H1 (cell line): ENCODE measurements at regions not wholly inside any gene's neighbourhood (a gene's known extent, or its start where the extent isn't known, plus 50 kb on each side); places are given as distances from the start of the nearest gene placed in this dataset.

ENCODE experiments used
- CTCF ChIA-PET: fragments of 300-600 bp; sonication (Branson Sonifier 250); formaldehyde crosslinking; loops from one replicate; lab custom pipeline; 2021; ENCODE audit not compliant: partially characterized antibody; lab: Charles Lee
- POLR2A ChIA-PET: fragments of 300-600 bp; sonication (Branson Sonifier 250); formaldehyde crosslinking; loops from one replicate; lab custom pipeline; 2021; ENCODE audit warnings: inconsistent platforms; ENCODE audit not compliant: partially characterized antibody; lab: Charles Lee
- DNase-seq, 2 experiments: peaks; one replicate each; pipeline versions ENCODE4 v3.0.0 to v3.0.0-alpha.2; 2010 to 2022; ENCODE audit warnings: low spot score in 2 of 2, low read depth in 1 of 2, mixed read lengths in 1 of 2
- FAIRE-seq: peaks from 2 replicates; lab custom pipeline; 2011; peaks lifted over from hg19 to GRCh38; lab: Jason Lieb, UNC
- H2AFZ ChIP-seq: 2 replicates; pipeline ENCODE4 v1.8.1; 2012; ENCODE audit warnings: low read length, inconsistent platforms
- H2AK5ac ChIP-seq: 2 replicates; pipeline ENCODE4 v1.6.1; 2013; ENCODE audit warnings: low read depth, low read length
- H2BK120ac ChIP-seq: replicated peaks from 2 replicates; pipeline ENCODE3; 2013; ENCODE audit warnings: low read depth, low read length, inconsistent platforms
- H2BK12ac ChIP-seq: 2 replicates; pipeline ENCODE4 v1.6.1; 2013; ENCODE audit warnings: low read depth, low read length
- H2BK15ac ChIP-seq: 2 replicates; pipeline ENCODE4 v1.6.1; 2013; ENCODE audit warnings: low read length
- H2BK20ac ChIP-seq: 2 replicates; pipeline ENCODE4 v1.6.1; 2013; ENCODE audit warnings: low read length
- H2BK5ac ChIP-seq: 2 replicates; pipeline ENCODE4 v1.6.1; 2013; ENCODE audit warnings: low read depth, low read length
- H3K14ac ChIP-seq: 2 replicates; pipeline ENCODE4 v1.6.1; 2013; ENCODE audit warnings: inconsistent platforms; ENCODE audit not compliant: insufficient read length
- H3K18ac ChIP-seq: 2 replicates; pipeline ENCODE4 v1.6.1; 2013; ENCODE audit warnings: low read length; ENCODE audit errors: extremely low read depth
- H3K23ac ChIP-seq: 2 replicates; pipeline ENCODE4 v1.6.1; 2013; ENCODE audit warnings: inconsistent platforms; ENCODE audit not compliant: insufficient read length
- H3K23me2 ChIP-seq: 2 replicates; pipeline ENCODE4 v1.6.1; 2013; ENCODE audit warnings: low read depth, low read length
- H3K27ac ChIP-seq: 2 replicates; pipeline ENCODE4 v1.6.1; 2011; ENCODE audit warnings: low read depth, low read length, inconsistent platforms
- H3K27me3 ChIP-seq, 4 experiments: replicated peaks in 1 of 4; 1 replicate in 1 of 4; 2 replicates in 3 of 4; pipeline versions ENCODE4 v1.6.1 to v1.8.1; 2011 to 2013; ENCODE audit warnings: low read length in 3 of 4, mild to moderate bottlenecking in 3 of 4, inconsistent platforms in 2 of 4, mixed read lengths in 2 of 4, moderate library complexity in 1 of 4; ENCODE audit not compliant: control insufficient read depth in 3 of 4, insufficient read depth in 3 of 4; ENCODE audit errors: extremely low read depth in 1 of 4
- H3K36me3 ChIP-seq, 4 experiments: 2 replicates each; pipeline versions ENCODE4 v1.6.1 to v1.8.1; 2011 to 2013; ENCODE audit warnings: mild to moderate bottlenecking in 4 of 4, low read length in 3 of 4, moderate library complexity in 2 of 4, control low read depth in 1 of 4, inconsistent platforms in 1 of 4; ENCODE audit not compliant: insufficient read depth in 4 of 4, control insufficient read depth in 2 of 4
- H3K4ac ChIP-seq: replicated peaks from 2 replicates; pipeline ENCODE3; 2013; ENCODE audit warnings: low read length, low read depth, mixed read lengths, inconsistent platforms; ENCODE audit not compliant: insufficient read length
- H3K4me1 ChIP-seq, 4 experiments: replicated peaks in 1 of 4; 1 replicate in 1 of 4; 2 replicates in 3 of 4; pipeline versions ENCODE4 v1.6.1 to v1.8.1; 2011 to 2013; ENCODE audit warnings: low read length in 3 of 4, inconsistent platforms in 2 of 4, mixed read lengths in 1 of 4; ENCODE audit not compliant: insufficient read depth in 4 of 4, control insufficient read depth in 3 of 4
- H3K4me2 ChIP-seq, 2 experiments: 2 replicates each; pipeline versions ENCODE4 v1.6.1 to v1.8.1; 2011 to 2013; ENCODE audit warnings: low read depth in 2 of 2, low read length in 2 of 2, control low read depth in 1 of 2, inconsistent platforms in 1 of 2, mild to moderate bottlenecking in 1 of 2; ENCODE audit not compliant: insufficient read depth in 1 of 2
- H3K4me3 ChIP-seq, 4 experiments: fragments of 200-600, 300-600 bp in 1 of 4; sonication (generic), shearing (Covaris generic), sonication (Bioruptor Twin) in 1 of 4; 2 replicates each; pipeline versions ENCODE4 v1.5.1 to v1.8.1; 2011 to 2016; ENCODE audit warnings: low read length in 4 of 4, low read depth in 3 of 4, control low read depth in 2 of 4, inconsistent platforms in 2 of 4, mild to moderate bottlenecking in 2 of 4, mixed read lengths in 1 of 4, moderate library complexity in 1 of 4; ENCODE audit not compliant: insufficient read depth in 2 of 4; ENCODE audit errors: extremely low read depth in 1 of 4
- H3K56ac ChIP-seq: replicated peaks from 2 replicates; pipeline ENCODE3; 2013; ENCODE audit warnings: low read depth, mild to moderate bottlenecking, mixed read lengths, low read length, inconsistent platforms; ENCODE audit not compliant: insufficient read length
- H3K79me1 ChIP-seq: 2 replicates; pipeline ENCODE4 v1.6.1; 2013; ENCODE audit warnings: low read depth, low read length, control low read depth
- H3K79me2 ChIP-seq, 2 experiments: 2 replicates each; pipeline versions ENCODE4 v1.6.1 to v1.8.1; 2012 to 2013; ENCODE audit warnings: low read length in 2 of 2, mild to moderate bottlenecking in 2 of 2, inconsistent platforms in 1 of 2; ENCODE audit not compliant: insufficient read depth in 2 of 2, control insufficient read depth in 1 of 2
- H3K9ac ChIP-seq, 4 experiments: replicated peaks in 1 of 4; 1 replicate in 1 of 4; 2 replicates in 3 of 4; pipeline versions ENCODE4 v1.6.1 to v1.8.1; 2011 to 2013; ENCODE audit warnings: low read depth in 3 of 4, low read length in 3 of 4, control low read depth in 2 of 4, mild to moderate bottlenecking in 2 of 4, moderate library complexity in 2 of 4, inconsistent platforms in 1 of 4; ENCODE audit errors: extremely low read depth in 1 of 4
- H3K9me3 ChIP-seq, 2 experiments: 2 replicates each; pipeline versions ENCODE4 v1.6.1 to v1.8.1; 2012 to 2013; ENCODE audit warnings: mild to moderate bottlenecking in 2 of 2, moderate library complexity in 2 of 2, control low read depth in 1 of 2, inconsistent platforms in 1 of 2, low read depth in 1 of 2, low read length in 1 of 2, mixed read lengths in 1 of 2; ENCODE audit not compliant: insufficient read depth in 2 of 2
- H4K20me1 ChIP-seq, 2 experiments: replicated peaks in 1 of 2; 2 replicates each; pipeline versions ENCODE3 to v1.8.1; 2011 to 2013; ENCODE audit warnings: inconsistent platforms in 2 of 2, low read length in 2 of 2, mild to moderate bottlenecking in 1 of 2; ENCODE audit not compliant: insufficient read depth in 2 of 2, control insufficient read depth in 1 of 2
- H4K5ac ChIP-seq: 2 replicates; pipeline ENCODE4 v1.6.1; 2013; ENCODE audit warnings: low read length, low read depth, mixed read lengths, inconsistent platforms; ENCODE audit not compliant: insufficient read length
- H4K8ac ChIP-seq: 2 replicates; pipeline ENCODE4 v1.8.0; 2013; ENCODE audit warnings: mild to moderate bottlenecking, moderate library complexity, low read length, inconsistent platforms; ENCODE audit not compliant: insufficient read depth; ENCODE audit errors: extremely low read depth
- H4K91ac ChIP-seq: replicated peaks from 2 replicates; pipeline ENCODE3; 2013; ENCODE audit warnings: low read length, mixed read lengths, inconsistent platforms; ENCODE audit not compliant: insufficient read length
- CHD1 ChIP-seq: IDR thresholded peaks from 2 replicates; pipeline ENCODE4 v1.6.1; 2012; ENCODE audit warnings: low read depth, low read length, improper control_type of control experiment
- CREB1 ChIP-seq: IDR thresholded peaks from 2 replicates; pipeline ENCODE4 v1.6.1; 2012; ENCODE audit warnings: inconsistent platforms
- CTBP2 ChIP-seq: IDR thresholded peaks from 2 replicates; pipeline ENCODE4 v1.7.0; 2011; ENCODE audit warnings: borderline replicate concordance, mild to moderate bottlenecking, moderate library complexity, mixed read lengths, low read length; ENCODE audit not compliant: insufficient read depth, insufficient read length
- MAFK ChIP-seq: IDR thresholded peaks from 2 replicates; pipeline ENCODE4 v1.6.1; 2012; ENCODE audit warnings: low read depth, mild to moderate bottlenecking, improper control_type of control experiment, low read length
- PHF8 ChIP-seq: fragments of 200-600 bp; sonication (generic); conservative IDR thresholded peaks from 2 replicates; pipeline ENCODE4 v1.7.1; 2012; ENCODE audit warnings: low read depth, mild to moderate bottlenecking, inconsistent platforms, low read length, moderate library complexity
- POLR2AphosphoS5 ChIP-seq: IDR thresholded peaks from 2 replicates; pipeline ENCODE4 v1.6.1; 2011; ENCODE audit warnings: low read depth, low read length
- RAD21 ChIP-seq, 2 experiments: IDR thresholded peaks in 1 of 2; conservative IDR thresholded peaks in 1 of 2; 2 replicates each; pipeline ENCODE4 v1.6.1; 2011; ENCODE audit warnings: low read depth in 2 of 2, low read length in 2 of 2, improper control_type of control experiment in 1 of 2, inconsistent platforms in 1 of 2, mild to moderate bottlenecking in 1 of 2, moderate library complexity in 1 of 2
- SAP30 ChIP-seq: fragments of 300-600 bp; sonication (generic); IDR thresholded peaks from 2 replicates; pipeline ENCODE4 v1.7.1; 2012; ENCODE audit warnings: low read length, moderate library complexity, mild to moderate bottlenecking, inconsistent platforms; ENCODE audit not compliant: insufficient read depth, insufficient replicate concordance
- TAF1 ChIP-seq: IDR thresholded peaks from 2 replicates; pipeline ENCODE4 v1.6.1; 2011; ENCODE audit warnings: mild to moderate bottlenecking, low read depth, low read length
- WGBS, 2 experiments: shearing (Covaris generic) in 1 of 2; methylation state at CpG; one replicate each; pipeline versions ENCODE4 v1.1.6 to v1.1.7; 2013 to 2015; ENCODE audit warnings: low lambda C conversion rate in 2 of 2, mixed read lengths in 2 of 2, inconsistent platforms in 1 of 2, low coverage in 1 of 2, missing lambda C conversion rate in 1 of 2; ENCODE audit not compliant: insufficient replicate concordance in 2 of 2, insufficient coverage in 1 of 2, insufficient read length in 1 of 2; ENCODE audit errors: extremely low coverage in 1 of 2, missing lambda C conversion rate in 1 of 2; 5-methylcytosine and 5-hydroxymethylcytosine counted together
- TF ChIP-seq, protein P1 (sequence below): IDR thresholded peaks from 2 replicates; pipeline ENCODE4 v1.6.1; 2012; ENCODE audit warnings: inconsistent platforms
- TF ChIP-seq, protein P2 (sequence below), 3 experiments: IDR thresholded peaks; 1 replicate in 2 of 3; 2 replicates in 1 of 3; pipeline versions ENCODE4 v1.5.1 to v1.6.1; 2011; ENCODE audit warnings: low read length in 3 of 3, mild to moderate bottlenecking in 3 of 3, inconsistent platforms in 2 of 3, low read depth in 1 of 3, moderate library complexity in 1 of 3; ENCODE audit not compliant: insufficient read depth in 1 of 3; ENCODE audit errors: control extremely low read depth in 1 of 3

DNA sequence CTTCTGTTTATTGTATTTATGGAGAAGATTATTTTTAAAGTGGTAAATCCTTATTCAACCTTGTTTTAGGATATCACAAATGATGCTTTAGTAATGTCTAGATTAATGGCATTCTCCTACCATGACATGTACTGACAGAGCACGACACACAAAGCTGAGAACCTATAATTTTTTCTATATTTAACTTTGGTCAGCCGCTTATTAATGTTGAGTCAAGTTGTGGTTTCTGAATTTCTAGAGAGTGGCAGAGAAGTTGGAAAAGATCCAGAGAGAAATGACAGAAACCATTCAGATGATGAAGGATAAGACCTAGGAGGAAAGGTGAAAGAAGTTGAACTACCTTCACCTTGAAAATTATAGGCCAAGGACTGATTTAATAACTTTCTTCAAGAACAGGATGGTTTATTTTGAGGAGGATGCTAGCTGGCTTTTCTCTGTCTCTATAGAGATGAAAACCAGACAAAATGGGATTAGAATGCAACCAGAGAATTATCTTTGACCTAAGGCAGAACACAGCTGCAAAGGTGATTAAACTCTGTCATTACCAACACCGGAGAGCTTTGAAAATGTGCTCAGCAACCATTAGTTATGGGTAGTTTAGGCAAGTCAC lies 62.6 kb upstream of the TSPAN5 start:
- Histone ChIP-seq H3K23ac (no peak overlapping the region), H3K4me2 (no peak overlapping the region), H3K36me3 (no peaks in the 10 kb centered on the region), H3K4me1 (no peaks in the 10 kb centered on the region), H3K56ac (no peak overlapping the region), H3K27ac (no peak overlapping the region), H3K79me2 (no peaks in the 10 kb centered on the region), H3K27me3 (no peaks in the 10 kb centered on the region), H4K91ac (no peak overlapping the region), H2AK5ac (no peak overlapping the region), H3K79me1 (no peaks in the 10 kb centered on the region), H2BK5ac (no peak overlapping the region), H2BK12ac (no peak overlapping the region), H3K23me2 (no peaks in the 10 kb centered on the region), H4K20me1 (no peaks in the 10 kb centered on the region), H2BK120ac (no peak overlapping the region), H3K9ac (no peak overlapping the region), H3K14ac (no peak overlapping the region), H3K4ac (no peak overlapping the region), H4K5ac (no peak overlapping the region), H2AFZ (no peak overlapping the region), H2BK15ac (no peak overlapping the region), H3K18ac (no peak overlapping the region), H3K9me3 (peaks cover 15 to 17% of the 10 kb centered on the region in 2 experiments), H4K8ac (no peak overlapping the region), H3K4me3 (no peak overlapping the region), H2BK20ac (no peak overlapping the region)
- ChIA-PET POLR2A (no interaction called here), CTCF (interaction anchor here (1.2 kb wide), 1 partner anchor 254 kb away, joined by 3 read pairs; no protein-coding TSS in a partner anchor)
- FAIRE-seq (no peak), DNase-seq (no peak)
- WGBS, 2 experiments: 94% methylated on average over 3 of the region's 3 CpGs; no CpG with 5 or more reads in 1 of the 2 experiments
- TF ChIP-seq CREB1 (no peak), CTBP2 (no peak), RAD21 (IDR thresholded peaks at IDR 0.05 in 1 of 2, conservative IDR thresholded peaks at IDR 0.05 in 1 of 2; ENCODE audit: low read depth in 2 of 2, low read length in 2 of 2) (no peak), SAP30 (no peak), POLR2AphosphoS5 (no peak), CHD1 (no peak), TAF1 (no peak), PHF8 (no peak), MAFK (no peak)
- TF ChIP-seq, protein P1, sequence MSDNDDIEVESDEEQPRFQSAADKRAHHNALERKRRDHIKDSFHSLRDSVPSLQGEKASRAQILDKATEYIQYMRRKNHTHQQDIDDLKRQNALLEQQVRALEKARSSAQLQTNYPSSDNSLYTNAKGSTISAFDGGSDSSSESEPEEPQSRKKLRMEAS: no peak
- TF ChIP-seq, protein P2, sequence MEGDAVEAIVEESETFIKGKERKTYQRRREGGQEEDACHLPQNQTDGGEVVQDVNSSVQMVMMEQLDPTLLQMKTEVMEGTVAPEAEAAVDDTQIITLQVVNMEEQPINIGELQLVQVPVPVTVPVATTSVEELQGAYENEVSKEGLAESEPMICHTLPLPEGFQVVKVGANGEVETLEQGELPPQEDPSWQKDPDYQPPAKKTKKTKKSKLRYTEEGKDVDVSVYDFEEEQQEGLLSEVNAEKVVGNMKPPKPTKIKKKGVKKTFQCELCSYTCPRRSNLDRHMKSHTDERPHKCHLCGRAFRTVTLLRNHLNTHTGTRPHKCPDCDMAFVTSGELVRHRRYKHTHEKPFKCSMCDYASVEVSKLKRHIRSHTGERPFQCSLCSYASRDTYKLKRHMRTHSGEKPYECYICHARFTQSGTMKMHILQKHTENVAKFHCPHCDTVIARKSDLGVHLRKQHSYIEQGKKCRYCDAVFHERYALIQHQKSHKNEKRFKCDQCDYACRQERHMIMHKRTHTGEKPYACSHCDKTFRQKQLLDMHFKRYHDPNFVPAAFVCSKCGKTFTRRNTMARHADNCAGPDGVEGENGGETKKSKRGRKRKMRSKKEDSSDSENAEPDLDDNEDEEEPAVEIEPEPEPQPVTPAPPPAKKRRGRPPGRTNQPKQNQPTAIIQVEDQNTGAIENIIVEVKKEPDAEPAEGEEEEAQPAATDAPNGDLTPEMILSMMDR (IDR thresholded peaks at IDR 0.05; ENCODE audit: control extremely low read depth in 1 of 3, insufficient read depth in 1 of 3, low read depth in 1 of 3, low read length in 3 of 3): no peak
